NB4 (cell line): ENCODE measurements at regions not wholly inside any gene's neighbourhood (a gene's known extent, or its start where the extent isn't known, plus 50 kb on each side); places are given as distances from the start of the nearest gene placed in this dataset.

Source experiments
- CTCF ChIP-seq: IDR thresholded peaks from one replicate; pipeline ENCODE4 v1.5.1; 2012; ENCODE audit warnings: low read depth, low read length
- MYC ChIP-seq: IDR thresholded peaks from 2 replicates; pipeline ENCODE4 v1.6.1; 2011; ENCODE audit warnings: low read depth, low read length
- POLR2A ChIP-seq: IDR thresholded peaks from 2 replicates; pipeline ENCODE4 v1.6.1; 2011; ENCODE audit warnings: mild to moderate bottlenecking; ENCODE audit not compliant: insufficient read length; ENCODE audit errors: extremely low read depth

GRCh38 chr5:40312205-40312604, 367.5 kb upstream of the PTGER4 start:
- no peak for TF ChIP-seq CTCF
- TF ChIP-seq POLR2A: no peak
- TF ChIP-seq MYC: no peak
